ENCODE measurements at regions not wholly inside any gene's neighbourhood (a gene's known extent, or its start where the extent isn't known, plus 50 kb on each side); places are given as distances from the start of the nearest gene placed in this dataset.

DNA sequence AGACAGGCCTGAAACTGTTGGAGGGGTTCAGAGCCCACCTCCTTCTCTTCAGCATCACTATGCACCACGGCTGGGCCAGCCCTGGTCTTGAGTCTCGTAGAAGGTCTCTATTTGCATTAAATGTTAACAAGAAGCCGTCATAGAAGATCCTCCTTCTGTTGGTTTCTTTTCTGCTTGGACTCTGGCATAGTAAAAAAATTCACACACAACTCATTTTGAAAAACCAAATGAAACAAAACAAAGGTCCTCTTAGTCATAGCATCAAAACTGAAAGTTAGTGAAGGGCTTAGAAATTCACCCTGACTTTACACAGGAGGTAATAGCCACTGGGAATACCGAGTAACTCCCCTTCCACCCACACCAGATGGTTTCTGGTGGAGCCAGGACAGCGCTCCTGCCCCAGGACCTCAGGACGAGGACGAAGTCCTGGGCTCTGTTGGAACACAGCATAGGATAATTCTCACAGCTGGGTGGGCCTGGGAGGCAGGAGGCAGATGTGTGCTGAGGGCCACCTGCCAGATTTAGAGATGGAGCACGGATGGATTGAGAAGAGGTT lies 248.4 kb upstream of the KLF6 start:
- TF ChIP-seq, protein P1, sequence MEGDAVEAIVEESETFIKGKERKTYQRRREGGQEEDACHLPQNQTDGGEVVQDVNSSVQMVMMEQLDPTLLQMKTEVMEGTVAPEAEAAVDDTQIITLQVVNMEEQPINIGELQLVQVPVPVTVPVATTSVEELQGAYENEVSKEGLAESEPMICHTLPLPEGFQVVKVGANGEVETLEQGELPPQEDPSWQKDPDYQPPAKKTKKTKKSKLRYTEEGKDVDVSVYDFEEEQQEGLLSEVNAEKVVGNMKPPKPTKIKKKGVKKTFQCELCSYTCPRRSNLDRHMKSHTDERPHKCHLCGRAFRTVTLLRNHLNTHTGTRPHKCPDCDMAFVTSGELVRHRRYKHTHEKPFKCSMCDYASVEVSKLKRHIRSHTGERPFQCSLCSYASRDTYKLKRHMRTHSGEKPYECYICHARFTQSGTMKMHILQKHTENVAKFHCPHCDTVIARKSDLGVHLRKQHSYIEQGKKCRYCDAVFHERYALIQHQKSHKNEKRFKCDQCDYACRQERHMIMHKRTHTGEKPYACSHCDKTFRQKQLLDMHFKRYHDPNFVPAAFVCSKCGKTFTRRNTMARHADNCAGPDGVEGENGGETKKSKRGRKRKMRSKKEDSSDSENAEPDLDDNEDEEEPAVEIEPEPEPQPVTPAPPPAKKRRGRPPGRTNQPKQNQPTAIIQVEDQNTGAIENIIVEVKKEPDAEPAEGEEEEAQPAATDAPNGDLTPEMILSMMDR (IDR thresholded peaks at IDR 0.05; ENCODE audit: insufficient read depth, low read length, poor library complexity, severe bottlenecking) = no peak
- TF ChIP-seq EZH2phosphoT487 (conservative IDR thresholded peaks at IDR 0.05; ENCODE audit: low read length) = no peak
